HepG2 (cell line): ENCODE measurements at regions not wholly inside any gene's neighbourhood (a gene's known extent, or its start where the extent isn't known, plus 50 kb on each side); places are given as distances from the start of the nearest gene placed in this dataset.

Experiments
- ATAC-seq: fragments of 200-7000 bp; cut with Tn5 transposase; 3 replicates; pipeline ENCODE4 v1.9.1; 2020; ENCODE audit warnings: mild to moderate bottlenecking, moderate library complexity
- BruUV-seq: library from RNA; stranded (reverse); fragments of 400-500 nt; replicated peaks from 2 replicates; lab custom pipeline; 2021; lab: Mats Ljungman, UMichigan
- CTCF ChIA-PET: fragments of 300-600 bp; formaldehyde crosslinking; extraction: SDS; loops from one replicate; lab custom pipeline; 2021; ENCODE audit warnings: low total read pairs, inconsistent platforms, low intra/inter-chr PET ratio; lab: Yijun Ruan, JAX
- POLR2A ChIA-PET: fragments of 350-600 bp; sonication (Branson Sonifier 250); formaldehyde crosslinking; loops from one replicate; lab custom pipeline; 2020; ENCODE audit warnings: antibody characterized with exemption, inconsistent platforms; lab: Yijun Ruan, JAX
- DNase-seq: peaks from one replicate; pipeline ENCODE4 v3.0.0-alpha.2; 2015; ENCODE audit warnings: low spot score
- FAIRE-seq: peaks from 3 replicates; lab custom pipeline; 2011; peaks lifted over from hg19 to GRCh38; lab: Jason Lieb, UNC
- H2AFZ ChIP-seq: one replicate; pipeline ENCODE4 v1.6.1; 2011; ENCODE audit warnings: low read length, inconsistent platforms
- H3K27ac ChIP-seq: fragments of 300-600 bp; 3 replicates; pipeline ENCODE4 v1.8.0; 2011; ENCODE audit warnings: mixed run types, mild to moderate bottlenecking, mixed read lengths, low read length, inconsistent platforms; ENCODE audit not compliant: insufficient read depth; ENCODE audit errors: extremely low read length
- H3K27me3 ChIP-seq, 2 experiments: fragments of 200-600 bp in 1 of 2; 2 replicates in 1 of 2; 3 replicates in 1 of 2; pipeline versions ENCODE4 v1.6.0 to v1.8.0; 2011; ENCODE audit warnings: low read length in 2 of 2, mild to moderate bottlenecking in 2 of 2, moderate library complexity in 2 of 2, inconsistent platforms in 1 of 2; ENCODE audit not compliant: insufficient read depth in 2 of 2, control insufficient read depth in 1 of 2
- H3K36me3 ChIP-seq, 2 experiments: fragments of 200-600 bp in 1 of 2; replicated peaks in 1 of 2; 2 replicates in 1 of 2; 3 replicates in 1 of 2; pipeline versions ENCODE4 v1.5.1 to v1.8.0; 2011; ENCODE audit warnings: low read length in 2 of 2, inconsistent platforms in 1 of 2; ENCODE audit not compliant: insufficient read depth in 2 of 2, control insufficient read depth in 1 of 2
- H3K4me1 ChIP-seq: 2 replicates; pipeline ENCODE4 v1.5.1; 2012; ENCODE audit warnings: low read length, inconsistent platforms; ENCODE audit not compliant: insufficient read depth
- H3K4me2 ChIP-seq: 2 replicates; pipeline ENCODE4 v1.6.0; 2011; ENCODE audit warnings: low read depth, low read length, inconsistent platforms
- H3K4me3 ChIP-seq, 3 experiments: fragments of 200-600 bp in 1 of 3; sonication (generic), shearing (Covaris generic) in 1 of 3; replicated peaks in 1 of 3; 2 replicates each; pipeline ENCODE4 v1.5.1; 2011 to 2016; ENCODE audit warnings: low read length in 3 of 3, inconsistent platforms in 2 of 3, low read depth in 2 of 3, mild to moderate bottlenecking in 2 of 3, control low read depth in 1 of 3, mixed read lengths in 1 of 3; ENCODE audit not compliant: insufficient read depth in 1 of 3
- H3K79me2 ChIP-seq: one replicate; pipeline ENCODE4 v1.6.1; 2011; ENCODE audit warnings: low read length, inconsistent platforms; ENCODE audit not compliant: insufficient read depth
- H3K9ac ChIP-seq: 2 replicates; pipeline ENCODE4 v1.6.0; 2011; ENCODE audit warnings: mild to moderate bottlenecking, low read depth, low read length, inconsistent platforms; ENCODE audit not compliant: insufficient read depth
- H3K9me3 ChIP-seq: 2 replicates; pipeline ENCODE4 v1.5.1; 2012; ENCODE audit warnings: mild to moderate bottlenecking, low read length
- H4K20me1 ChIP-seq: 2 replicates; pipeline ENCODE4 v1.6.0; 2011; ENCODE audit warnings: inconsistent platforms, mild to moderate bottlenecking, low read length, moderate library complexity; ENCODE audit not compliant: insufficient read depth
- IKZF1 ChIP-seq: fragments of 450-650 bp; IDR thresholded peaks from 2 replicates; pipeline ENCODE4 v1.7.1; 2016
- IRF9 ChIP-seq: sonication (generic); formaldehyde crosslinking; IDR thresholded peaks from 2 replicates; pipeline ENCODE4 v1.8.0; 2022; ENCODE audit warnings: missing genetic modification reagents, mild to moderate bottlenecking, borderline replicate concordance
- NR2F1 ChIP-seq, 2 experiments: fragments of 450-650 bp in 1 of 2; formaldehyde crosslinking in 1 of 2; IDR thresholded peaks; 2 replicates each; pipeline versions ENCODE4 v1.5.0 to v1.6.1; 2016 to 2020; ENCODE audit warnings: mild to moderate bottlenecking in 1 of 2, missing compliant biosample characterization in 1 of 2, missing genetic modification reagents in 1 of 2, moderate library complexity in 1 of 2
- SIX4 ChIP-seq: sonication (generic); formaldehyde crosslinking; IDR thresholded peaks from 2 replicates; pipeline ENCODE4 v1.4.0; 2020; ENCODE audit warnings: missing genetic modification reagents
- SPEN ChIP-seq: sonication (generic); formaldehyde crosslinking; IDR thresholded peaks from 2 replicates; pipeline ENCODE4 v1.5.1; 2020; ENCODE audit warnings: low read depth, mild to moderate bottlenecking, missing genetic modification reagents
- XRCC5 ChIP-seq: fragments of 200-400 bp; formaldehyde crosslinking; optimal IDR thresholded peaks from 2 replicates; pipeline ENCODE3; 2017; ENCODE audit warnings: mild to moderate bottlenecking, low read length
- ZKSCAN5 ChIP-seq: sonication (generic); formaldehyde crosslinking; IDR thresholded peaks from 2 replicates; pipeline ENCODE4 v1.5.1; 2020; ENCODE audit warnings: mild to moderate bottlenecking, missing genetic modification reagents
- ZNF282 ChIP-seq: fragments of 450-650 bp; IDR thresholded peaks from 2 replicates; pipeline ENCODE4 v1.6.1; 2018; ENCODE audit not compliant: partially characterized antibody
- ZNF383 ChIP-seq: sonication (generic); formaldehyde crosslinking; IDR thresholded peaks from 2 replicates; pipeline ENCODE4 v1.4.0; 2020; ENCODE audit warnings: missing genetic modification reagents, mild to moderate bottlenecking, borderline replicate concordance
- ZNF556 ChIP-seq: sonication (generic); formaldehyde crosslinking; IDR thresholded peaks from 2 replicates; pipeline ENCODE4 v1.4.0; 2020; ENCODE audit warnings: mild to moderate bottlenecking, missing genetic modification reagents, borderline replicate concordance
- ZNF687 ChIP-seq: sonication (generic); formaldehyde crosslinking; IDR thresholded peaks from 2 replicates; pipeline ENCODE4 v1.5.1; 2020; ENCODE audit warnings: mild to moderate bottlenecking, missing genetic modification reagents, moderate library complexity
- WGBS: methylation state at CpG from one replicate; pipeline ENCODE4 v1.1.6; 2017; ENCODE audit warnings: low lambda C conversion rate; 5-methylcytosine and 5-hydroxymethylcytosine counted together
- in situ Hi-C: cut with HindIII; loops from 2 replicates; pipeline ENCODE4 v1.10.0; 2017; ENCODE audit warnings: low pct_unique_long_range_greater_than_20kb; ENCODE audit not compliant: extremely low pct_ligation_motif_present
- intact Hi-C: fragments of 100-400 bp; cut with micrococcal nuclease; formaldehyde crosslinking; loops from one replicate; pipeline ENCODE4 v1.10.0; 2022; ENCODE audit not compliant: unreplicated experiment

DNA sequence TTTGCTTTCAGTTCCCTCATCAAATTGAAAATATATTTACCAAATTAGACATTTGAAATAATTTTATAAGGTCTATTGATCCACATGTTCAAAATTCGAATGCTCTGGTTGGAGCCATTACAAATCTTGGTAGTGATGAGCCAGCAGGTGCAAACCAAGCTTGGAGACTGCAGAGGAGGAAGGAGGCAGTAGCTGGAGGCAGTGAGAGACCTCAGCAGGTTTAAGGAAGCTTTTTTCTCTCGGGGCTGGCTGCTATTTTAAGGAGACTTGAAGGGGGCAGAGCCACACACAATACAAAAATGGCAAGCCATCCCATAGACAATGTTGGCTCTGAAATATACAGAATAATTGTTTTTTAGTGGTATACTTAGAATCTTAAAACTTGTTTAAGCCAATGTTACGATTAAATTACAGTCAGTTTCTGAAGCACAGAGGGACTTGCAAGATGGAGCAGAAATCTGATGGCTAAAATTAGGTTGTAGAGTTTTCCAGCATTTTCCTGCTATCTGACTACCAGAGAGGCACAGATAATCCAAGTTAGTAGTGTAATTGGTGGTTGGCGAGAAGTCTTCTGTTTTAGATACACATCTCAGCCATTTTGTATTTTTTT, 185.8 kb downstream of the SNX10 start:
- H3K27me3 ChIP-seq: peaks cover 3 to 13% of the 10 kb centered on the region in 2 experiments; a peak in 3 of 5 replicates
- H4K20me1 ChIP-seq: no peaks in the 10 kb centered on the region
- no peaks in the 10 kb centered on the region for H3K9me3 ChIP-seq
- intact Hi-C loops: no loop called here
- in situ Hi-C loops: no loop called here
- H3K4me3 ChIP-seq: no peak overlapping the region
- FAIRE-seq: no peak
- H3K9ac ChIP-seq: no peak overlapping the region
- H3K79me2 ChIP-seq: no peaks in the 10 kb centered on the region
- H3K4me2 ChIP-seq: no peak overlapping the region
- DNase-seq: no peak
- H3K27ac ChIP-seq: no peak overlapping the region
- H2AFZ ChIP-seq: no peak overlapping the region
- H3K36me3 ChIP-seq: no peaks in the 10 kb centered on the region
- no TSS peak for BruUV-seq
- 1% methylated on average over 4 of the region's 4 CpGs for WGBS
- CTCF ChIA-PET: no interaction called here
- no peak for TF ChIP-seq ZKSCAN5 (CRISPR knock-in tag)
- TF ChIP-seq ZNF556: no peak
- TF ChIP-seq ZNF282: no peak
- no peak for TF ChIP-seq SIX4 (CRISPR knock-in tag)
- TF ChIP-seq SPEN: no peak
- TF ChIP-seq ZNF383 (CRISPR knock-in tag): no peak
- TF ChIP-seq NR2F1 (CRISPR knock-in tag; IDR thresholded peaks at IDR 0.05): no peak
- no peak for TF ChIP-seq IRF9
- no peak for TF ChIP-seq XRCC5
- no peak for TF ChIP-seq IKZF1
- no peak for TF ChIP-seq ZNF687 (CRISPR knock-in tag)
- TF ChIP-seq, all 625 proteins: peak for 0
- H3K4me1 ChIP-seq: no peaks in the 10 kb centered on the region
- no peak for ATAC-seq
- POLR2A ChIA-PET: no interaction called here
